Spleen (tissue), 11 donors: ENCODE measurements at regions not wholly inside any gene's neighbourhood (a gene's known extent, or its start where the extent isn't known, plus 50 kb on each side); places are given as distances from the start of the nearest gene placed in this dataset.
A peak's percentile ranks its signal among the peaks of the same experiment; 100 is the strongest.

ENCODE experiments used
- DNase-seq: peaks from one replicate; pipeline ENCODE4 v3.0.0-alpha.2; 2020
- H3K27ac ChIP-seq, 8 donors: fragments of 200-600 bp; sonication (generic) in 7 of 8; 1 replicate in 4 of 8; 2 replicates in 4 of 8; pipeline versions ENCODE4 v1.5.0 to v1.8.0; 2016 to 2021; ENCODE audit warnings: inconsistent platforms in 4 of 8, mild to moderate bottlenecking in 4 of 8, moderate library complexity in 1 of 8
- H3K27me3 ChIP-seq, 7 donors: fragments of 200-600 bp; sonication (generic) in 6 of 7; replicated peaks in 1 of 7; 1 replicate in 4 of 7; 2 replicates in 3 of 7; pipeline versions ENCODE4 v1.5.0 to v1.8.0; 2016 to 2021; ENCODE audit warnings: inconsistent platforms in 3 of 7, mild to moderate bottlenecking in 1 of 7
- H3K36me3 ChIP-seq, 6 donors: fragments of 200-600 bp; sonication (generic) in 5 of 6; 1 replicate in 4 of 6; 2 replicates in 2 of 6; pipeline versions ENCODE4 v1.5.0 to v1.8.0; 2016 to 2021; ENCODE audit warnings: inconsistent platforms in 2 of 6
- H3K4me1 ChIP-seq, 6 donors: fragments of 200-600 bp; sonication (generic) in 5 of 6; 1 replicate in 3 of 6; 2 replicates in 3 of 6; pipeline versions ENCODE4 v1.5.0 to v1.8.0; 2016 to 2021; ENCODE audit warnings: inconsistent platforms in 3 of 6
- H3K4me3 ChIP-seq, 8 donors: fragments of 200-600 bp; sonication (generic) in 7 of 8; 1 replicate in 4 of 8; 2 replicates in 4 of 8; pipeline versions ENCODE4 v1.5.0 to v1.8.0; 2016 to 2021; ENCODE audit warnings: inconsistent platforms in 4 of 8, mild to moderate bottlenecking in 4 of 8, moderate library complexity in 2 of 8
- H3K9me3 ChIP-seq, 8 donors: fragments of 200-600 bp; sonication (generic) in 7 of 8; 1 replicate in 4 of 8; 2 replicates in 4 of 8; pipeline versions ENCODE4 v1.5.0 to v1.8.0; 2016 to 2021; ENCODE audit warnings: inconsistent platforms in 4 of 8
- CTCF ChIP-seq, 11 experiments: fragments of 200-600 bp in 7 of 11; fragments of 450-650 bp in 4 of 11; sonication (generic) in 4 of 11; IDR thresholded peaks in 8 of 11; conservative IDR thresholded peaks in 3 of 11; 1 replicate in 7 of 11; 2 replicates in 4 of 11; pipeline versions ENCODE4 v1.4.0 to v1.8.0; 2016 to 2021; ENCODE audit warnings: antibody characterized with exemption in 11 of 11, inconsistent platforms in 4 of 11, mild to moderate bottlenecking in 1 of 11
- POLR2A ChIP-seq, 3 donors: fragments of 450-650 bp; IDR thresholded peaks; one replicate each; pipeline ENCODE4 v1.5.1; 2017; ENCODE audit warnings: antibody characterized with exemption in 3 of 3, mild to moderate bottlenecking in 1 of 3
- POLR2AphosphoS5 ChIP-seq, 3 donors: sonication (generic); formaldehyde crosslinking; IDR thresholded peaks; one replicate each; pipeline ENCODE4 v1.5.1; 2017; ENCODE audit warnings: antibody characterized with exemption in 3 of 3
- WGBS, 5 donors: extraction: QIAGEN DNeasy Blood & Tissue Kit in 3 of 5; methylation state at CpG; one replicate each; pipeline versions ENCODE4 v1.1.5 to v1.1.7; 2013 to 2018; 5-methylcytosine and 5-hydroxymethylcytosine counted together
- intact Hi-C: fragments of 100-400 bp; cut with DNase I; formaldehyde crosslinking; loops from one replicate; pipeline ENCODE4 v1.15.0; 2023; ENCODE audit warnings: low total_unique reads
- donor health status: healthy with polysubstance abuse.
- donor health status: DM: no; HTN: no; CAD: no; lungs with moderate emphysema.
- donor health status: DM: no; HTN: no; CAD: no.
- donor health status: Bipolar disorder and iron deficiency.
- donor health status: healthy.
- donor health status: DM: no; HTN: no; CAD: no.
- donor health status: DM: yes; HTN: yes; CAD: no.

GRCh38 chr13:104869501-104869900 lies 1666.0 kb downstream of the EFNB2 start:
- DNase-seq = no peak
- H3K4me1 ChIP-seq = no peaks in the 10 kb centered on the region
- no peak overlapping the region for H3K4me3 ChIP-seq
- no peaks in the 10 kb centered on the region for H3K27me3 ChIP-seq
- TF ChIP-seq POLR2A (IDR thresholded peaks at IDR 0.05) (no peak), CTCF (IDR thresholded peaks at IDR 0.05 in 8 of 11, conservative IDR thresholded peaks at IDR 0.05 in 3 of 11) (no peak), POLR2AphosphoS5 (IDR thresholded peaks at IDR 0.05) (no peak)
- intact Hi-C loops = no loop called here
- H3K27ac ChIP-seq = no peak overlapping the region
- H3K9me3 ChIP-seq = peaks cover 0 to 19% (median 9%) of the 10 kb centered on the region in 8 donors
- H3K36me3 ChIP-seq = no peaks in the 10 kb centered on the region

GRCh38 chr13:104868806-104869205 lies 1666.7 kb downstream of the EFNB2 start:
- Histone ChIP-seq H3K27ac (no peak overlapping the region), H3K4me1 (no peaks in the 10 kb centered on the region), H3K27me3 (no peaks in the 10 kb centered on the region), H3K9me3 (peaks cover 0 to 19% (median 9%) of the 10 kb centered on the region in 8 donors), H3K4me3 (no peak overlapping the region), H3K36me3 (no peaks in the 10 kb centered on the region)
- TF ChIP-seq CTCF (IDR thresholded peaks at IDR 0.05 in 8 of 11, conservative IDR thresholded peaks at IDR 0.05 in 3 of 11) = no peak
- no peak for TF ChIP-seq POLR2A (IDR thresholded peaks at IDR 0.05)
- TF ChIP-seq POLR2AphosphoS5 (IDR thresholded peaks at IDR 0.05) = no peak
- no peak for DNase-seq
- whole genome bisulfite sequencing, 5 donors = 77 to 97% (median 89%) methylated on average over 2 of the region's 2 CpGs
- intact Hi-C loops = no loop called here

DNA sequence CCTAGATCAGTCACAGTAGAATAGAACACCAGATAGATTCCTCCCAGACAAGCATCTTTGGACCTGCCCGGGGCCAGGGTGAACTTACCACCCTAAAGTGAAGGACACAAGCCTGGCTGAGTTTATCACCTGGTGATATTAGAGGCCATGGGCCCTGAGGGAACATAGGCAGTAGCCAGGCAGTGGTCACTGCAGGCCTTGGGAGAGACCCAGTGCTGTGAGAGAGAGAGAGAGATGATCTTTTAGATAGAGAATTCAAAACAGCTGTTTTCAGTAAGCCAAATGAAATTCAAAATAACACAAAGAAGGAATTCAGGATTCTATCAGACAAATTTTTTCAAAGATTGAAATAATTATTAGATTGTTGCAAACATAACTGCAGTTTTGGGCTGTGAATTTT lies 1679.9 kb downstream of the EFNB2 start:
- DNase-seq = no peak
- intact Hi-C loops = no loop called here
- Histone ChIP-seq H3K27me3 (no peaks in the 10 kb centered on the region), H3K4me1 (no peaks in the 10 kb centered on the region), H3K4me3 (no peak overlapping the region), H3K27ac (no peak overlapping the region), H3K9me3 (no peaks in the 10 kb centered on the region), H3K36me3 (no peaks in the 10 kb centered on the region)
- no peak for TF ChIP-seq CTCF (IDR thresholded peaks at IDR 0.05 in 8 of 11, conservative IDR thresholded peaks at IDR 0.05 in 3 of 11)
- TF ChIP-seq POLR2A (IDR thresholded peaks at IDR 0.05) = no peak
- TF ChIP-seq POLR2AphosphoS5 (IDR thresholded peaks at IDR 0.05) = no peak
- 75 to 94% (median 81%) methylated on average over 1 of the region's 1 CpG for WGBS, 5 donors

GRCh38 chr13:104854698-104855097 lies 1680.8 kb downstream of the EFNB2 start:
- no peak overlapping the region for H3K4me3 ChIP-seq
- peak; percentile 54 for DNase-seq
- no peak for TF ChIP-seq CTCF (IDR thresholded peaks at IDR 0.05 in 8 of 11, conservative IDR thresholded peaks at IDR 0.05 in 3 of 11)
- TF ChIP-seq POLR2AphosphoS5 (IDR thresholded peaks at IDR 0.05) = no peak
- TF ChIP-seq POLR2A (IDR thresholded peaks at IDR 0.05) = no peak
- H3K4me1 ChIP-seq = no peaks in the 10 kb centered on the region
- H3K9me3 ChIP-seq = no peaks in the 10 kb centered on the region
- H3K36me3 ChIP-seq = no peaks in the 10 kb centered on the region
- intact Hi-C loops = no loop called here
- WGBS, 5 donors = 90 to 98% (median 94%) methylated on average over 5 of the region's 5 CpGs
- no peak overlapping the region for H3K27ac ChIP-seq
- no peaks in the 10 kb centered on the region for H3K27me3 ChIP-seq
